Cardiac fibroblast (primary cell): ENCODE measurements at regions not wholly inside any gene's neighbourhood (a gene's known extent, or its start where the extent isn't known, plus 50 kb on each side); places are given as distances from the start of the nearest gene placed in this dataset.
"Not testable (repeated sequence)": the region's sequence is repeated elsewhere in the genome, so short reads cannot be mapped to it uniquely, and the experiment has no call there.

Experiments
- DNase-seq, 2 donors: peaks; one replicate each; pipeline versions ENCODE4 v3.0.0 to v3.0.0-alpha.2; 2010; ENCODE audit warnings: low read depth in 2 of 2
- H3K4me3 ChIP-seq, 2 donors: replicated peaks in 1 of 2; 1 replicate in 1 of 2; 2 replicates in 1 of 2; pipeline ENCODE4 v1.5.1; 2011; ENCODE audit warnings: low read depth in 2 of 2, low read length in 2 of 2, mild to moderate bottlenecking in 2 of 2, moderate library complexity in 1 of 2
- CTCF ChIP-seq: IDR thresholded peaks from one replicate; pipeline ENCODE4 v1.5.1; 2011; ENCODE audit warnings: low read depth, mild to moderate bottlenecking, low read length, inconsistent platforms

- TF ChIP-seq CTCF, result no peak
- no peak for DNase-seq
- no peak overlapping the region for H3K4me3 ChIP-seq
Observed at GRCh38 chr5:29150840-29151239, 2042.6 kb upstream of the CDH6 start.

GRCh38 chr5:29148581-29148980 is 2044.9 kb upstream of the CDH6 start:
- no peak for TF ChIP-seq CTCF
- no peak overlapping the region for H3K4me3 ChIP-seq
- no peak for DNase-seq

GRCh38 chr5:29148073-29148472 is 2045.4 kb upstream of the CDH6 start:
- no peak overlapping the region for H3K4me3 ChIP-seq
- TF ChIP-seq CTCF, result no peak
- DNase-seq, result no peak

GRCh38 chr5:29143266-29143665 is 2050.2 kb upstream of the CDH6 start:
- no peak for TF ChIP-seq CTCF
- H3K4me3 ChIP-seq, result no peak overlapping the region
- no peak for DNase-seq

GRCh38 chr5:29134418-29134817 is 2059.1 kb upstream of the CDH6 start:
- no peak overlapping the region for H3K4me3 ChIP-seq
- DNase-seq, result no peak
- no peak for TF ChIP-seq CTCF

- TF ChIP-seq CTCF, result no peak
- DNase-seq, result no peak
- no peak overlapping the region for H3K4me3 ChIP-seq
Observed at GRCh38 chr5:29131285-29131684, 2062.2 kb upstream of the CDH6 start.

GRCh38 chr5:29130786-29131185 is 2062.7 kb upstream of the CDH6 start:
- no peak for TF ChIP-seq CTCF

GRCh38 chr5:29127524-29128156 is 2065.8 kb upstream of the CDH6 start:
- DNase-seq, H3K4me3 ChIP-seq: not testable (repeated sequence)

More at GRCh38 chr5:29130786-29131185, 2062.7 kb upstream of the CDH6 start:
- no peak for DNase-seq
- no peak overlapping the region for H3K4me3 ChIP-seq

- H3K4me3 ChIP-seq, DNase-seq: not testable (repeated sequence)
Observed at GRCh38 chr5:29126462-29126861, 2067.0 kb upstream of the CDH6 start.
